GM21529 (cell line): ENCODE measurements at regions not wholly inside any gene's neighbourhood (a gene's known extent, or its start where the extent isn't known, plus 50 kb on each side); places are given as distances from the start of the nearest gene placed in this dataset.

Experiments used
- ATAC-seq: cut with Tn5 transposase; IDR thresholded peaks from one replicate; pipeline ENCODE4 v1.9.1; 2021; ENCODE audit not compliant: unreplicated experiment

- ATAC-seq, result no peak
These were observed 443.3 kb upstream of the AGTR1 start for GRCh38 chr3:148254402-148254801.

GRCh38 chr3:148255981-148256969 is 441.4 kb upstream of the AGTR1 start:
- no peak for ATAC-seq

GRCh38 chr3:148262980-148263379 is 434.7 kb upstream of the AGTR1 start:
- no peak for ATAC-seq

- no peak for ATAC-seq
These were observed 431.9 kb upstream of the AGTR1 start for GRCh38 chr3:148265841-148266240.

- no peak for ATAC-seq
These were observed 431.4 kb upstream of the AGTR1 start for GRCh38 chr3:148266341-148266740.

- ATAC-seq, result no peak
These were observed 427.9 kb upstream of the AGTR1 start for GRCh38 chr3:148269816-148270215.

- ATAC-seq, result no peak
These were observed 417.0 kb upstream of the AGTR1 start for GRCh38 chr3:148280623-148281242.

GRCh38 chr3:148289159-148289558 is 408.5 kb upstream of the AGTR1 start:
- no peak for ATAC-seq

- no peak for ATAC-seq
These were observed 400.7 kb upstream of the AGTR1 start for GRCh38 chr3:148297013-148297412.

GRCh38 chr3:148307443-148307843 is 390.3 kb upstream of the AGTR1 start:
- peak; percentile 63 for ATAC-seq

- peak; percentile 81 for ATAC-seq
These were observed 388.2 kb upstream of the AGTR1 start for GRCh38 chr3:148309390-148310035.

GRCh38 chr3:148315756-148316155 is 381.9 kb upstream of the AGTR1 start:
- ATAC-seq, result no peak

- ATAC-seq, result no peak
These were observed 379.5 kb upstream of the AGTR1 start for GRCh38 chr3:148318240-148318639.

- peak; percentile 93 for ATAC-seq
These were observed 378.4 kb upstream of the AGTR1 start for GRCh38 chr3:148319161-148319915.

- no peak for ATAC-seq
These were observed 377.7 kb upstream of the AGTR1 start for GRCh38 chr3:148319960-148320359.

GRCh38 chr3:148329481-148330235 is 368.0 kb upstream of the AGTR1 start:
- no peak for ATAC-seq

GRCh38 chr3:148330542-148330941 is 367.2 kb upstream of the AGTR1 start:
- ATAC-seq, result no peak

GRCh38 chr3:148331081-148331846 is 366.4 kb upstream of the AGTR1 start:
- peak; percentile 66 for ATAC-seq

GRCh38 chr3:148332509-148332908 is 365.2 kb upstream of the AGTR1 start:
- no peak for ATAC-seq
